22Rv1 (cell line): ENCODE measurements at regions not wholly inside any gene's neighbourhood (a gene's known extent, or its start where the extent isn't known, plus 50 kb on each side); places are given as distances from the start of the nearest gene placed in this dataset.
"Not testable (repeated sequence)": the region's sequence is repeated elsewhere in the genome, so short reads cannot be mapped to it uniquely, and the experiment has no call there.

Experiments
- H3K27ac ChIP-seq: fragments of 450-650 bp; 2 replicates; pipeline ENCODE4 v1.5.1; 2017
- ZFX ChIP-seq: fragments of 450-650 bp; IDR thresholded peaks from 2 replicates; pipeline ENCODE4 v1.6.1; 2017; ENCODE audit warnings: antibody characterized with exemption, borderline replicate concordance
- TF ChIP-seq, protein P1 (sequence below): fragments of 450-650 bp; IDR thresholded peaks from 2 replicates; pipeline ENCODE4 v1.5.1; 2017; ENCODE audit warnings: mild to moderate bottlenecking

GRCh38 chr12:30278401-30278800 is 417.3 kb downstream of the IPO8 start:
- no peak overlapping the region for H3K27ac ChIP-seq

DNA sequence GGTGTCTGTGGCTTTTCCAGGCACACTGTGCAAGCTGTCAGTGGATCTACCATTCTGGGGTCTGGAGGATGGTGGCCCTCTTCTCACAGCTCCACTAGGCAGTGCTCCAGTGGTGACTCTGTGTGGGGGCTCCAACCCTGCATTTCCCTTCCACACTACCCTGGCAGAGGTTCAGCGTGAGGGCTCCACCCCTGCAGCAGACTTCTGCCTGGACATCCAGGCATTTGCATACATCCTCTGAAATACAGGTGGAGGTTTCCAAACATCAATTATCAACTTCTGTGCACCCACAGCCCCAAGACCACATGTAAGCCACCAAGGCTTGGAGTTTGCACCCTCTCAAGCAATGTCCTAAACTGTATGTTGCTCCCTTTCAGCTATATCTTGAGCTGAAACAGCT is 423.2 kb downstream of the IPO8 start:
- not testable (repeated sequence) for H3K27ac ChIP-seq

More at GRCh38 chr12:30278401-30278800, 417.3 kb downstream of the IPO8 start:
- TF ChIP-seq, protein P1, sequence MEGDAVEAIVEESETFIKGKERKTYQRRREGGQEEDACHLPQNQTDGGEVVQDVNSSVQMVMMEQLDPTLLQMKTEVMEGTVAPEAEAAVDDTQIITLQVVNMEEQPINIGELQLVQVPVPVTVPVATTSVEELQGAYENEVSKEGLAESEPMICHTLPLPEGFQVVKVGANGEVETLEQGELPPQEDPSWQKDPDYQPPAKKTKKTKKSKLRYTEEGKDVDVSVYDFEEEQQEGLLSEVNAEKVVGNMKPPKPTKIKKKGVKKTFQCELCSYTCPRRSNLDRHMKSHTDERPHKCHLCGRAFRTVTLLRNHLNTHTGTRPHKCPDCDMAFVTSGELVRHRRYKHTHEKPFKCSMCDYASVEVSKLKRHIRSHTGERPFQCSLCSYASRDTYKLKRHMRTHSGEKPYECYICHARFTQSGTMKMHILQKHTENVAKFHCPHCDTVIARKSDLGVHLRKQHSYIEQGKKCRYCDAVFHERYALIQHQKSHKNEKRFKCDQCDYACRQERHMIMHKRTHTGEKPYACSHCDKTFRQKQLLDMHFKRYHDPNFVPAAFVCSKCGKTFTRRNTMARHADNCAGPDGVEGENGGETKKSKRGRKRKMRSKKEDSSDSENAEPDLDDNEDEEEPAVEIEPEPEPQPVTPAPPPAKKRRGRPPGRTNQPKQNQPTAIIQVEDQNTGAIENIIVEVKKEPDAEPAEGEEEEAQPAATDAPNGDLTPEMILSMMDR, result no peak
- no peak for TF ChIP-seq ZFX

- H3K27ac ChIP-seq, result no peak overlapping the region
- TF ChIP-seq, protein P1, result no peak
- no peak for TF ChIP-seq ZFX
These were observed 426.2 kb downstream of the IPO8 start for GRCh38 chr12:30269496-30269895.

GRCh38 chr12:30268041-30268440 is 427.6 kb downstream of the IPO8 start:
- TF ChIP-seq, protein P1, result no peak
- TF ChIP-seq ZFX, result no peak
- H3K27ac ChIP-seq, result no peak overlapping the region

DNA sequence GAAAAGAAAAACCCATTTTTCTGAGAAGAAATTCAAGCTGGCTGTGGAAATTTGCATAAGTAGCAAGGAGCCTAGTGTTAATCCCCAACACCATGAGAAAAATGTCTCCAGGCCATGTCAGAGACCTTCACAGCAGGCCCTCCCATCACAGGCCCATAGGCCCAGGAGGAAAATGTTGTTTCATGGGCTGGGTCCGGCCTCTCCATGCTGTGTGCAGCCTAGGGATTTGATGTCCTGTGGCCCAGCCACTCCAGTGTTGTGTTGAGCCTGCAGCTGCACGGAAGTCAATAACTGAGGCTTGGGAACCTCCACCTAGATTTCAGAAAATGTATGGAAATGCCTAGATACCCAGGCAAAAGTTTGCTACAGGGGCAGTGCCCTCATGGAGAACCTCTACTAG is 432.2 kb downstream of the IPO8 start:
- TF ChIP-seq, protein P1, result no peak
- TF ChIP-seq ZFX, result no peak
- H3K27ac ChIP-seq, result no peak overlapping the region

DNA sequence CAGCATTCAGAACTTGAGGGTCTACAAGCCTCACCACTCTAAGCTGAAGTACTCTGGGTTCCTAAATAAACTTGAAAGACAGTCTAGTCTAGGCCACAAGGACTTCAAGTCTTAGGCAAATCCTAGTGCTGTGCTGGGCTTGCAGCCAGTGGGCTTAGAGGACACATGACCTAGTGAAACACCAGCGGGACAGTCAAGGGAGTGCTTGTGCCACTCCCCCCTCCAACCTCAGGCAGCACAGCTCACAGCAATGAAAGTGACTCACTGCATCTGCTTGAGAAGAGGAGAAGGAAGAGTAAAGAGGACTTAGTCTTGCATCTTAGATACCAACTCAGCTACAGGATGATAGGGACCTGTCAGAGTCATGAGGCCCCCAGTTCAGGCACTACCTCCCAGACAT is 438.1 kb downstream of the IPO8 start:
- TF ChIP-seq, protein P1, result no peak
- TF ChIP-seq ZFX, result no peak
- no peak overlapping the region for H3K27ac ChIP-seq

DNA sequence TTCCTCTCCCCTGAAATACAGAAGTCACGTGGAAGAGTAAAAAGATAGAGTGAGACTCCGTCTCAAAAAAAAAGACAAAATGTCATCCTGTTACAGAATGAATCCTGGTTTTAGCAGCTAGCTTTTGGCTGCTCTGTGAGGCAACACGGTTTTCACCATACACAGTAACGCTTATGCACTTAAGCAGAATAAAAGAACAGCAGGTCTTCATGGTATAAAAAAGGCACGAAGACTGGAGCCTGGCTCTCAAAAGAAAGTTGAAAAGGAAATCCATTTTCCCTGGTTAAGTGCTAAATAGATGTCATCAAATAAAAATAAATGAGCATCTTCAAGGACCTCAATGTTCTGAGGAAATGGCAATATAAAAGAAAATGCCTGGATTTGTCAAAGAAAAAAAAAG is 444.1 kb downstream of the IPO8 start:
- H3K27ac ChIP-seq, result no peak overlapping the region

GRCh38 chr12:30243426-30243825 is 452.2 kb downstream of the IPO8 start:
- no peak overlapping the region for H3K27ac ChIP-seq
- TF ChIP-seq ZFX, result no peak
- TF ChIP-seq, protein P1, result no peak

More for the DNA sequence above, 444.1 kb downstream of the IPO8 start:
- TF ChIP-seq, protein P1, result no peak
- no peak for TF ChIP-seq ZFX
